Hepatocyte (in vitro differentiated cells): ENCODE measurements at regions not wholly inside any gene's neighbourhood (a gene's known extent, or its start where the extent isn't known, plus 50 kb on each side); places are given as distances from the start of the nearest gene placed in this dataset.

ENCODE experiments used
- CTCF ChIP-seq: fragments of 200-600 bp; sonication (generic); IDR thresholded peaks from 2 replicates; pipeline ENCODE4 v1.5.1; 2016; ENCODE audit warnings: antibody characterized with exemption, mild to moderate bottlenecking; ENCODE audit not compliant: poor library complexity
- EZH2 ChIP-seq: fragments of 200-600 bp; sonication (generic); IDR thresholded peaks from 2 replicates; pipeline ENCODE4 v1.6.1; 2016; ENCODE audit warnings: antibody characterized with exemption, mild to moderate bottlenecking, borderline replicate concordance
- EZH2phosphoT487 ChIP-seq: fragments of 200-600 bp; sonication (generic); IDR thresholded peaks from one replicate; pipeline ENCODE4 v1.6.1; 2018; ENCODE audit warnings: antibody characterized with exemption, mild to moderate bottlenecking, low read depth, moderate library complexity; ENCODE audit not compliant: unreplicated experiment, severe bottlenecking

- TF ChIP-seq CTCF (no peak), EZH2phosphoT487 (no peak), EZH2 (no peak)
These were observed 176.2 kb downstream of the DMRTA1 start for GRCh38 chr9:22622815-22623214.
